PC-3 (cell line): ENCODE measurements at regions not wholly inside any gene's neighbourhood (a gene's known extent, or its start where the extent isn't known, plus 50 kb on each side); places are given as distances from the start of the nearest gene placed in this dataset.

ENCODE experiments used
- EZH2 ChIP-seq: fragments of 300-600 bp; sonication (generic); IDR thresholded peaks from one replicate; pipeline ENCODE4 v1.6.1; 2017; ENCODE audit warnings: antibody characterized with exemption, mild to moderate bottlenecking, low read length; ENCODE audit not compliant: unreplicated experiment
- EZH2phosphoT487 ChIP-seq: fragments of 300-600 bp; sonication (generic); IDR thresholded peaks from 2 replicates; pipeline ENCODE4 v1.6.1; 2018; ENCODE audit warnings: mild to moderate bottlenecking, antibody characterized with exemption, low read length, borderline replicate concordance
- TF ChIP-seq, protein P1 (sequence below): fragments of 300-600 bp; sonication (generic); conservative IDR thresholded peaks from 2 replicates; pipeline ENCODE4 v1.5.1; 2017; ENCODE audit warnings: antibody characterized with exemption, low read depth, mild to moderate bottlenecking, low read length

DNA sequence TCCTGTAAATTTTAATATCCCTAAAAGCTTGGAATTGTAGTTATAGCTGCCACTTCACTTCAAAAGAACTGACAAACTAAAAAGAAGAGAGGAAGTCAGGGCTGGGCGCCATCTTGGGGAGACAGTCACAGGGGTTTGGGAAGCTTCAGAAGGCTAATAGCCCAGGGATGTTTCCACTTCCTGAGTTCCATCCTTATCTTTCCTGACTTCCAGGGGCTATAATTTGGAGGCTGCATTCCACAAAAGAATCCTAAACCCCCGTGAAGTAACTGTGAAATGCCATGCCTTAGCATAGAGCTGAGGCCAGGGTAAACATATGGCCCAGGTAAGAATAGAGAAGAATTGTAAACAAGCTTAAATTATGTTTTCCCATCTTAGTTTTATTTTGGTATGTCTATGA, 75.4 kb upstream of the LPAR1 start:
- TF ChIP-seq, protein P1, sequence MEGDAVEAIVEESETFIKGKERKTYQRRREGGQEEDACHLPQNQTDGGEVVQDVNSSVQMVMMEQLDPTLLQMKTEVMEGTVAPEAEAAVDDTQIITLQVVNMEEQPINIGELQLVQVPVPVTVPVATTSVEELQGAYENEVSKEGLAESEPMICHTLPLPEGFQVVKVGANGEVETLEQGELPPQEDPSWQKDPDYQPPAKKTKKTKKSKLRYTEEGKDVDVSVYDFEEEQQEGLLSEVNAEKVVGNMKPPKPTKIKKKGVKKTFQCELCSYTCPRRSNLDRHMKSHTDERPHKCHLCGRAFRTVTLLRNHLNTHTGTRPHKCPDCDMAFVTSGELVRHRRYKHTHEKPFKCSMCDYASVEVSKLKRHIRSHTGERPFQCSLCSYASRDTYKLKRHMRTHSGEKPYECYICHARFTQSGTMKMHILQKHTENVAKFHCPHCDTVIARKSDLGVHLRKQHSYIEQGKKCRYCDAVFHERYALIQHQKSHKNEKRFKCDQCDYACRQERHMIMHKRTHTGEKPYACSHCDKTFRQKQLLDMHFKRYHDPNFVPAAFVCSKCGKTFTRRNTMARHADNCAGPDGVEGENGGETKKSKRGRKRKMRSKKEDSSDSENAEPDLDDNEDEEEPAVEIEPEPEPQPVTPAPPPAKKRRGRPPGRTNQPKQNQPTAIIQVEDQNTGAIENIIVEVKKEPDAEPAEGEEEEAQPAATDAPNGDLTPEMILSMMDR = no peak
- TF ChIP-seq EZH2 (no peak), EZH2phosphoT487 (no peak)
